ENCODE measurements at regions not wholly inside any gene's neighbourhood (a gene's known extent, or its start where the extent isn't known, plus 50 kb on each side); places are given as distances from the start of the nearest gene placed in this dataset.

- TF ChIP-seq MAFK (IDR thresholded peaks at IDR 0.05; ENCODE audit: low read depth, low read length) (no peak), POLR2A (IDR thresholded peaks at IDR 0.05; ENCODE audit: low read depth, low read length) (no peak), FOS (IDR thresholded peaks at IDR 0.05; ENCODE audit: low read depth, low read length) (no peak)
- TF ChIP-seq, protein P1, sequence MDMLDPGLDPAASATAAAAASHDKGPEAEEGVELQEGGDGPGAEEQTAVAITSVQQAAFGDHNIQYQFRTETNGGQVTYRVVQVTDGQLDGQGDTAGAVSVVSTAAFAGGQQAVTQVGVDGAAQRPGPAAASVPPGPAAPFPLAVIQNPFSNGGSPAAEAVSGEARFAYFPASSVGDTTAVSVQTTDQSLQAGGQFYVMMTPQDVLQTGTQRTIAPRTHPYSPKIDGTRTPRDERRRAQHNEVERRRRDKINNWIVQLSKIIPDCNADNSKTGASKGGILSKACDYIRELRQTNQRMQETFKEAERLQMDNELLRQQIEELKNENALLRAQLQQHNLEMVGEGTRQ (IDR thresholded peaks at IDR 0.05; ENCODE audit: low read depth, low read length), result no peak
- TF ChIP-seq, protein P2, sequence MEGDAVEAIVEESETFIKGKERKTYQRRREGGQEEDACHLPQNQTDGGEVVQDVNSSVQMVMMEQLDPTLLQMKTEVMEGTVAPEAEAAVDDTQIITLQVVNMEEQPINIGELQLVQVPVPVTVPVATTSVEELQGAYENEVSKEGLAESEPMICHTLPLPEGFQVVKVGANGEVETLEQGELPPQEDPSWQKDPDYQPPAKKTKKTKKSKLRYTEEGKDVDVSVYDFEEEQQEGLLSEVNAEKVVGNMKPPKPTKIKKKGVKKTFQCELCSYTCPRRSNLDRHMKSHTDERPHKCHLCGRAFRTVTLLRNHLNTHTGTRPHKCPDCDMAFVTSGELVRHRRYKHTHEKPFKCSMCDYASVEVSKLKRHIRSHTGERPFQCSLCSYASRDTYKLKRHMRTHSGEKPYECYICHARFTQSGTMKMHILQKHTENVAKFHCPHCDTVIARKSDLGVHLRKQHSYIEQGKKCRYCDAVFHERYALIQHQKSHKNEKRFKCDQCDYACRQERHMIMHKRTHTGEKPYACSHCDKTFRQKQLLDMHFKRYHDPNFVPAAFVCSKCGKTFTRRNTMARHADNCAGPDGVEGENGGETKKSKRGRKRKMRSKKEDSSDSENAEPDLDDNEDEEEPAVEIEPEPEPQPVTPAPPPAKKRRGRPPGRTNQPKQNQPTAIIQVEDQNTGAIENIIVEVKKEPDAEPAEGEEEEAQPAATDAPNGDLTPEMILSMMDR (conservative IDR thresholded peaks at IDR 0.05; ENCODE audit: low read depth, low read length), result no peak
Measured at GRCh38 chr11:119846374-119846773, 117.4 kb upstream of the NECTIN1 start.

Measured in IMR-90 (cell line).